Breast epithelium (tissue), 3 donors: ENCODE measurements at regions not wholly inside any gene's neighbourhood (a gene's known extent, or its start where the extent isn't known, plus 50 kb on each side); places are given as distances from the start of the nearest gene placed in this dataset.

Experiments
- POLR2A ChIP-seq: fragments of 450-650 bp; IDR thresholded peaks from one replicate; pipeline ENCODE4 v1.6.1; 2016; ENCODE audit warnings: antibody characterized with exemption, mild to moderate bottlenecking, moderate library complexity
- POLR2AphosphoS5 ChIP-seq, 3 donors: sonication (generic); formaldehyde crosslinking; IDR thresholded peaks; one replicate each; pipeline ENCODE4 v1.6.1; 2017; ENCODE audit warnings: antibody characterized with exemption in 3 of 3
- TF ChIP-seq, protein P1 (sequence below), 3 donors: fragments of 450-650 bp; IDR thresholded peaks; one replicate each; pipeline ENCODE4 v1.5.1; 2016 to 2017; ENCODE audit warnings: antibody characterized with exemption in 3 of 3, mild to moderate bottlenecking in 3 of 3, moderate library complexity in 3 of 3

DNA sequence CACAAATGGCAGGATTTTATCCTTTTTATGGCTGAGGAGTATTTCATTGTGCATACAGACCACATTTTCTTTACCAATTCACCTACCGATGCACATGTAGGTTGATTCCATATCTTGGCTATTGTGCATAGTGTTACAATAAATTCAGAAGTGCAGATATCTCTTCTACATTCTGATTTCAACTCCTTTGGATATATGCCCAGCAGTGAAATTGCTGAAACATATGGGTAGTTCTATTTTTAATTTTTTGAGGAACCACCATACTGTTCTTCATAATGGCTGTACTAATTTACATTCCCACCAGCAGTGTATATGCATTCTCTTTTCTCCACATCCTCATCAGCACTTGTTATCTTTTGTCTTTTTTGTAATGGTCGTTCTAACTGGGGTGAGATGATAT lies 1290.3 kb downstream of the XPNPEP1 start:
- TF ChIP-seq, protein P1, sequence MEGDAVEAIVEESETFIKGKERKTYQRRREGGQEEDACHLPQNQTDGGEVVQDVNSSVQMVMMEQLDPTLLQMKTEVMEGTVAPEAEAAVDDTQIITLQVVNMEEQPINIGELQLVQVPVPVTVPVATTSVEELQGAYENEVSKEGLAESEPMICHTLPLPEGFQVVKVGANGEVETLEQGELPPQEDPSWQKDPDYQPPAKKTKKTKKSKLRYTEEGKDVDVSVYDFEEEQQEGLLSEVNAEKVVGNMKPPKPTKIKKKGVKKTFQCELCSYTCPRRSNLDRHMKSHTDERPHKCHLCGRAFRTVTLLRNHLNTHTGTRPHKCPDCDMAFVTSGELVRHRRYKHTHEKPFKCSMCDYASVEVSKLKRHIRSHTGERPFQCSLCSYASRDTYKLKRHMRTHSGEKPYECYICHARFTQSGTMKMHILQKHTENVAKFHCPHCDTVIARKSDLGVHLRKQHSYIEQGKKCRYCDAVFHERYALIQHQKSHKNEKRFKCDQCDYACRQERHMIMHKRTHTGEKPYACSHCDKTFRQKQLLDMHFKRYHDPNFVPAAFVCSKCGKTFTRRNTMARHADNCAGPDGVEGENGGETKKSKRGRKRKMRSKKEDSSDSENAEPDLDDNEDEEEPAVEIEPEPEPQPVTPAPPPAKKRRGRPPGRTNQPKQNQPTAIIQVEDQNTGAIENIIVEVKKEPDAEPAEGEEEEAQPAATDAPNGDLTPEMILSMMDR (IDR thresholded peaks at IDR 0.05): no peak
- TF ChIP-seq POLR2A (no peak), POLR2AphosphoS5 (IDR thresholded peaks at IDR 0.05) (no peak)
